ENCODE measurements at regions not wholly inside any gene's neighbourhood (a gene's known extent, or its start where the extent isn't known, plus 50 kb on each side); places are given as distances from the start of the nearest gene placed in this dataset.

DNA sequence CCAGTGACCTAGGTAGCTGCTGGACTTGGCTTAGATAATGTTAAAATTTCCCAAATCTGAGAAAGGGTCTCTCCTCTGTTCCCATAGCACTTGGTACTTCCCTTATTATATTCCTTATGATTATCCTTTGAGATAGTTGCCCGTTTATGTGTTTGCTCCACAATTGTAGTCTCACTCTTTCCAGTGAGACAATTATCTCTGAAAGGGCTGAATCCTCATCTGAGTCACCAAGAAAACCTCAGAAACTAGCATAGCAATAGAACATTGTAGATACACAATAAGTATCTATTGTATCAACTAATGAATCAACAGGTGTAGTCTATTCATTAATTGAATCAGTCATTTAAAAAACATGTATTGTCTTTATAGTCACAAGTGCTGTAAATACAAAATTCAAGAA is 119.1 kb upstream of the FAR2 start:
- Histone ChIP-seq H3K4me3 (ENCODE audit: low read depth in 1 of 2, low read length in 2 of 2) (no peak overlapping the region), H3K27ac (ENCODE audit: low read length) (no peak overlapping the region), H2AFZ (ENCODE audit: low read depth, low read length) (no peak overlapping the region), H3K9me3 (ENCODE audit: insufficient read depth, low read length, severe bottlenecking) (no peaks in the 10 kb centered on the region), H3K4me1 (ENCODE audit: insufficient read depth, low read length) (peaks cover 12% of the 10 kb centered on the region), H3K36me3 (ENCODE audit: insufficient read depth, low read length) (no peaks in the 10 kb centered on the region), H3K27me3 (ENCODE audit: insufficient read depth, low read length, poor library complexity) (peaks cover 2% of the 10 kb centered on the region), H3K9ac (ENCODE audit: low read depth, low read length) (no peak overlapping the region), H3K4me2 (ENCODE audit: insufficient read depth, low read length) (no peak overlapping the region), H3K79me2 (ENCODE audit: insufficient read depth, low read length) (no peaks in the 10 kb centered on the region), H4K20me1 (ENCODE audit: insufficient read depth, low read length) (no peaks in the 10 kb centered on the region)
- ATAC-seq (ENCODE audit: insufficient read depth, low read depth): no peak
- no peak for DNase-seq
- no peak for TF ChIP-seq CTCF (IDR thresholded peaks at IDR 0.05; ENCODE audit: borderline replicate concordance, extremely low read depth, low read length, poor library complexity, severe bottlenecking)
- TF ChIP-seq EZH2 (IDR thresholded peaks at IDR 0.05; ENCODE audit: borderline replicate concordance, low read depth, low read length, severe bottlenecking): no peak

GRCh38 chr12:29032446-29032845 is 116.6 kb upstream of the FAR2 start:
- H3K4me2 ChIP-seq (ENCODE audit: insufficient read depth, low read length): no peak overlapping the region
- no peaks in the 10 kb centered on the region for H3K79me2 ChIP-seq (ENCODE audit: insufficient read depth, low read length)
- no peaks in the 10 kb centered on the region for H3K4me1 ChIP-seq (ENCODE audit: insufficient read depth, low read length)
- DNase-seq: no peak
- no peaks in the 10 kb centered on the region for H3K36me3 ChIP-seq (ENCODE audit: insufficient read depth, low read length)
- H3K4me3 ChIP-seq (ENCODE audit: low read depth in 1 of 2, low read length in 2 of 2): no peak overlapping the region
- H2AFZ ChIP-seq (ENCODE audit: low read depth, low read length): no peak overlapping the region
- peaks cover 2% of the 10 kb centered on the region for H3K27me3 ChIP-seq (ENCODE audit: insufficient read depth, low read length, poor library complexity)
- no peaks in the 10 kb centered on the region for H4K20me1 ChIP-seq (ENCODE audit: insufficient read depth, low read length)
- TF ChIP-seq CTCF (IDR thresholded peaks at IDR 0.05; ENCODE audit: borderline replicate concordance, extremely low read depth, low read length, poor library complexity, severe bottlenecking) (no peak), EZH2 (IDR thresholded peaks at IDR 0.05; ENCODE audit: borderline replicate concordance, low read depth, low read length, severe bottlenecking) (no peak)
- no peaks in the 10 kb centered on the region for H3K9me3 ChIP-seq (ENCODE audit: insufficient read depth, low read length, severe bottlenecking)
- no peak overlapping the region for H3K9ac ChIP-seq (ENCODE audit: low read depth, low read length)
- ATAC-seq (ENCODE audit: insufficient read depth, low read depth): no peak
- H3K27ac ChIP-seq (ENCODE audit: low read length): no peak overlapping the region

DNA sequence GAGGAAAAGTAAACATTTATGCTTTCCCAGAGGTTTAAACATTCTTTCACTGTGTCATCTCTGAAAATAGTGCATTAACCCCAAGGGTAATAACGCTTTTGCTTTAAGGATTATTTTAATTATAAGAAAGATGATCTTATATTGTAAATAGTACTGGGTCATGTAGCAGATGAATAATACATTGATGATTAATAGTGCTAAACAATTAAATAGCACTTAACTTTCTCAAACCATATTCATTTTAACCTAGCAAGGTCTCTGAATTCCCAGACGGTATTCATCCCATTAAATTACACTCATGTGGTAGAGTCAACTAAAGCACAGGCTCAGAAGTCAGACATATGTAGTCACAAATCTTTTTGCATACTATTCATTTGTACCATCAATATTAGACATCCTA is 115.6 kb upstream of the FAR2 start:
- no peaks in the 10 kb centered on the region for H3K36me3 ChIP-seq (ENCODE audit: insufficient read depth, low read length)
- H3K27me3 ChIP-seq (ENCODE audit: insufficient read depth, low read length, poor library complexity): peaks cover 2% of the 10 kb centered on the region
- DNase-seq: no peak
- H2AFZ ChIP-seq (ENCODE audit: low read depth, low read length): no peak overlapping the region
- no peaks in the 10 kb centered on the region for H3K79me2 ChIP-seq (ENCODE audit: insufficient read depth, low read length)
- H3K9me3 ChIP-seq (ENCODE audit: insufficient read depth, low read length, severe bottlenecking): no peaks in the 10 kb centered on the region
- ATAC-seq (ENCODE audit: insufficient read depth, low read depth): no peak
- no peak overlapping the region for H3K27ac ChIP-seq (ENCODE audit: low read length)
- no peak overlapping the region for H3K4me2 ChIP-seq (ENCODE audit: insufficient read depth, low read length)
- H4K20me1 ChIP-seq (ENCODE audit: insufficient read depth, low read length): no peaks in the 10 kb centered on the region
- H3K4me3 ChIP-seq (ENCODE audit: low read depth in 1 of 2, low read length in 2 of 2): no peak overlapping the region
- H3K4me1 ChIP-seq (ENCODE audit: insufficient read depth, low read length): no peaks in the 10 kb centered on the region
- H3K9ac ChIP-seq (ENCODE audit: low read depth, low read length): no peak overlapping the region
- TF ChIP-seq CTCF (IDR thresholded peaks at IDR 0.05; ENCODE audit: borderline replicate concordance, extremely low read depth, low read length, poor library complexity, severe bottlenecking): no peak
- TF ChIP-seq EZH2 (IDR thresholded peaks at IDR 0.05; ENCODE audit: borderline replicate concordance, low read depth, low read length, severe bottlenecking): no peak

DNA sequence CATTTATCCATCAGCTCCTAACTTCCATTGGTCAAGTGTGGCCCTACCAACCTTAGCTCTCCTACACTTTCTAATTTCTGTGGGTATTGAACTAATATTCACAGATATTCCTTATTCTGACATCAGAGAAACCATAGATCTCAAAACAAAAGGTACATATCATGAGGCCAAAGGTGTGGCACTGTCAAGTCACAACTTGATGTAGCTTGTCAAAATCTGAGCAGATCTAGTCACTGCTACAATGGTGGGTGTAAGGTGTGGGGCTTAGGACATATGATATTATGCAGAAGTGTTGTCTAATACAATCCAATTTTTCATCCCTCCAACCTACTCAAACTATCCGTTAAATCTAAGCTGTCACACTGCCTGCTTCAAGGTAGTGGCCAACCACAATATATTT is 114.0 kb upstream of the FAR2 start:
- H3K27me3 ChIP-seq (ENCODE audit: insufficient read depth, low read length, poor library complexity): peaks cover 2% of the 10 kb centered on the region
- no peak overlapping the region for H3K4me2 ChIP-seq (ENCODE audit: insufficient read depth, low read length)
- TF ChIP-seq CTCF (IDR thresholded peaks at IDR 0.05; ENCODE audit: borderline replicate concordance, extremely low read depth, low read length, poor library complexity, severe bottlenecking) (no peak), EZH2 (IDR thresholded peaks at IDR 0.05; ENCODE audit: borderline replicate concordance, low read depth, low read length, severe bottlenecking) (no peak)

More for the DNA sequence above, 114.0 kb upstream of the FAR2 start:
- H2AFZ ChIP-seq (ENCODE audit: low read depth, low read length): no peak overlapping the region
- no peak overlapping the region for H3K9ac ChIP-seq (ENCODE audit: low read depth, low read length)
- no peaks in the 10 kb centered on the region for H3K79me2 ChIP-seq (ENCODE audit: insufficient read depth, low read length)
- no peak overlapping the region for H3K27ac ChIP-seq (ENCODE audit: low read length)
- no peaks in the 10 kb centered on the region for H3K36me3 ChIP-seq (ENCODE audit: insufficient read depth, low read length)
- ATAC-seq (ENCODE audit: insufficient read depth, low read depth) (no peak), DNase-seq (no peak)
- no peak overlapping the region for H3K4me3 ChIP-seq (ENCODE audit: low read depth in 1 of 2, low read length in 2 of 2)
- no peaks in the 10 kb centered on the region for H4K20me1 ChIP-seq (ENCODE audit: insufficient read depth, low read length)
- no peaks in the 10 kb centered on the region for H3K9me3 ChIP-seq (ENCODE audit: insufficient read depth, low read length, severe bottlenecking)
- no peaks in the 10 kb centered on the region for H3K4me1 ChIP-seq (ENCODE audit: insufficient read depth, low read length)
